Naive thymus-derived CD4-positive, alpha-beta T cell (primary cell): ENCODE measurements at regions not wholly inside any gene's neighbourhood (a gene's known extent, or its start where the extent isn't known, plus 50 kb on each side); places are given as distances from the start of the nearest gene placed in this dataset.
A peak's percentile ranks its signal among the peaks of the same experiment; 100 is the strongest.
"Not testable (repeated sequence)": the region's sequence is repeated elsewhere in the genome, so short reads cannot be mapped to it uniquely, and the experiment has no call there.

Experiments
- ATAC-seq: fragments of 150-1000 bp; cut with Tn5 transposase; 2 replicates; pipeline ENCODE4 v1.10.0; 2021; ENCODE audit warnings: mild to moderate bottlenecking, moderate library complexity
- CTCF ChIA-PET: fragments of 350-600 bp; sonication (Branson Sonifier 250); formaldehyde crosslinking; loops from one replicate; lab custom pipeline; 2021; ENCODE audit warnings: antibody characterized with exemption; lab: Charles Lee
- POLR2A ChIA-PET: fragments of 350-600 bp; sonication (Branson Sonifier 250); formaldehyde crosslinking; loops from one replicate; lab custom pipeline; 2021; ENCODE audit warnings: antibody characterized with exemption, inconsistent platforms; lab: Charles Lee
- DNase-seq, 9 donors: peaks; one replicate each; pipeline versions ENCODE4 v3.0.0 to v3.0.0-alpha.2; 2020 to 2022; ENCODE audit warnings: mixed read lengths in 1 of 9
- H3K27ac ChIP-seq: one replicate; pipeline ENCODE4 v1.7.0; 2013; ENCODE audit warnings: mild to moderate bottlenecking, low read depth, low read length, moderate library complexity
- H3K27me3 ChIP-seq, 2 donors: one replicate each; pipeline ENCODE4 v1.7.0; 2013; ENCODE audit warnings: low read length in 2 of 2, mild to moderate bottlenecking in 2 of 2, moderate library complexity in 2 of 2; ENCODE audit not compliant: control insufficient read depth in 2 of 2, insufficient read depth in 2 of 2
- H3K36me3 ChIP-seq, 3 experiments: 1 replicate in 2 of 3; 2 replicates in 1 of 3; pipeline ENCODE4 v1.7.0; 2013; ENCODE audit warnings: low read length in 3 of 3, mild to moderate bottlenecking in 3 of 3, moderate library complexity in 1 of 3; ENCODE audit not compliant: insufficient read depth in 3 of 3, control insufficient read depth in 2 of 3
- H3K4me1 ChIP-seq, 2 donors: one replicate each; pipeline ENCODE4 v1.7.0; 2013; ENCODE audit warnings: low read length in 2 of 2, mild to moderate bottlenecking in 2 of 2, moderate library complexity in 1 of 2; ENCODE audit not compliant: control insufficient read depth in 2 of 2, insufficient read depth in 2 of 2
- H3K4me3 ChIP-seq: 2 replicates; pipeline ENCODE4 v1.7.0; 2013; ENCODE audit warnings: mild to moderate bottlenecking, low read length
- H3K9me3 ChIP-seq, 3 experiments: 1 replicate in 2 of 3; 2 replicates in 1 of 3; pipeline ENCODE4 v1.7.0; 2013; ENCODE audit warnings: low read length in 3 of 3; ENCODE audit not compliant: control insufficient read depth in 2 of 3
- H3K27ac Mint-ChIP-seq, 9 donors: one replicate each; pipeline ENCODE4 v1.8.0; 2020 to 2022; ENCODE audit warnings: mixed read lengths in 9 of 9, mild to moderate bottlenecking in 8 of 9, moderate library complexity in 5 of 9, inconsistent platforms in 2 of 9
- H3K27me3 Mint-ChIP-seq, 5 donors: one replicate each; pipeline ENCODE4 v1.8.0; 2021 to 2022; ENCODE audit warnings: mixed read lengths in 5 of 5, mild to moderate bottlenecking in 1 of 5
- H3K36me3 Mint-ChIP-seq, 5 donors: one replicate each; pipeline ENCODE4 v1.8.0; 2020 to 2022; ENCODE audit warnings: mixed read lengths in 5 of 5, mild to moderate bottlenecking in 3 of 5, inconsistent platforms in 1 of 5
- H3K4me1 Mint-ChIP-seq, 7 donors: one replicate each; pipeline ENCODE4 v1.8.0; 2020 to 2022; ENCODE audit warnings: mixed read lengths in 7 of 7, mild to moderate bottlenecking in 3 of 7, inconsistent platforms in 1 of 7
- H3K4me3 Mint-ChIP-seq, 10 donors: one replicate each; pipeline ENCODE4 v1.8.0; 2020 to 2022; ENCODE audit warnings: mild to moderate bottlenecking in 10 of 10, mixed read lengths in 10 of 10, moderate library complexity in 6 of 10, inconsistent platforms in 2 of 10
- H3K9me3 Mint-ChIP-seq, 11 donors: one replicate each; pipeline ENCODE4 v1.8.0; 2020 to 2022; ENCODE audit warnings: mixed read lengths in 11 of 11, mild to moderate bottlenecking in 4 of 11, inconsistent platforms in 1 of 11, moderate library complexity in 1 of 11
- intact Hi-C, 2 donors: fragments of 100-400 bp; cut with micrococcal nuclease; formaldehyde crosslinking; loops; one replicate each; pipeline ENCODE4 v1.15.1; 2023

GRCh38 chr4:83194588-83194987, 80.1 kb upstream of the PLAC8 start:
- ChIA-PET CTCF (interaction anchor here (0.6 to 0.8 kb wide), 2 partner anchors 84 to 112 kb away, joined by 3 to 4 read pairs; no protein-coding TSS in a partner anchor), POLR2A (interaction anchor here (2.3 kb wide), 1 partner anchor 14 kb away, joined by 6 read pairs; no protein-coding TSS in a partner anchor)
- H3K4me3 ChIP-seq, H3K4me1 ChIP-seq, H3K9me3 ChIP-seq, DNase-seq, H3K9me3 Mint-ChIP-seq, H3K27ac ChIP-seq, H3K27me3 ChIP-seq, intact Hi-C loops, H3K4me3 Mint-ChIP-seq, H3K36me3 ChIP-seq, H3K27me3 Mint-ChIP-seq, ATAC-seq: not testable (repeated sequence)
- H3K36me3 Mint-ChIP-seq: peaks cover 0 to 13% (median 4%) of the 10 kb centered on the region in 5 donors
- peaks cover 5 to 22% (median 8%) of the 10 kb centered on the region in 7 donors for H3K4me1 Mint-ChIP-seq
- H3K27ac Mint-ChIP-seq: peak overlapping the region in 1 of 9 donors; percentile 67

- no peak overlapping the region for H3K27ac ChIP-seq
- DNase-seq: no peak
- H3K4me1 ChIP-seq: no peaks in the 10 kb centered on the region
- H3K4me3 ChIP-seq: no peak overlapping the region
- peaks cover 5 to 27% (median 16%) of the 10 kb centered on the region in 7 donors for H3K4me1 Mint-ChIP-seq
- H3K27ac Mint-ChIP-seq: peak overlapping the region in 1 of 9 donors; percentile 47
- no peak for ATAC-seq
- CTCF ChIA-PET: no interaction called here
- peaks cover 0 to 14% (median 4%) of the 10 kb centered on the region in 5 donors for H3K36me3 Mint-ChIP-seq
- no peaks in the 10 kb centered on the region for H3K9me3 ChIP-seq
- intact Hi-C loops: no loop called here
- no peaks in the 10 kb centered on the region for H3K27me3 Mint-ChIP-seq
- POLR2A ChIA-PET: no interaction called here
- H3K4me3 Mint-ChIP-seq: no peak overlapping the region
- no peaks in the 10 kb centered on the region for H3K36me3 ChIP-seq
- no peaks in the 10 kb centered on the region for H3K27me3 ChIP-seq
- peaks cover 0 to 6% (median 2%) of the 10 kb centered on the region in 11 donors for H3K9me3 Mint-ChIP-seq
Observed at GRCh38 chr4:83192634-83193033, 78.1 kb upstream of the PLAC8 start.

- no peaks in the 10 kb centered on the region for H3K36me3 ChIP-seq
- CTCF ChIA-PET: no interaction called here
- no peaks in the 10 kb centered on the region for H3K9me3 ChIP-seq
- POLR2A ChIA-PET: no interaction called here
- Mint-ChIP-seq H3K36me3 (peaks cover 0 to 11% (median 0%) of the 10 kb centered on the region in 5 donors), H3K27me3 (no peaks in the 10 kb centered on the region), H3K27ac (peak overlapping the region in 1 of 9 donors; percentile 0), H3K9me3 (peaks cover 0 to 2% (median 0%) of the 10 kb centered on the region in 11 donors), H3K4me3 (no peak overlapping the region), H3K4me1 (peaks cover 0 to 16% (median 8%) of the 10 kb centered on the region in 7 donors)
- H3K4me3 ChIP-seq: no peak overlapping the region
- H3K27me3 ChIP-seq: no peaks in the 10 kb centered on the region
- intact Hi-C loops: no loop called here
- DNase-seq: no peak
- no peak overlapping the region for H3K27ac ChIP-seq
- no peak for ATAC-seq
- no peaks in the 10 kb centered on the region for H3K4me1 ChIP-seq
Observed at GRCh38 chr4:83191026-83191425, 76.5 kb upstream of the PLAC8 start.

GRCh38 chr4:83189631-83190136, 75.2 kb upstream of the PLAC8 start:
- Histone ChIP-seq H3K9me3 (no peaks in the 10 kb centered on the region), H3K4me3 (no peak overlapping the region), H3K27ac (no peak overlapping the region), H3K36me3 (no peaks in the 10 kb centered on the region), H3K4me1 (no peaks in the 10 kb centered on the region), H3K27me3 (no peaks in the 10 kb centered on the region)
- no peak overlapping the region for H3K4me3 Mint-ChIP-seq
- peaks cover 0 to 16% (median 8%) of the 10 kb centered on the region in 7 donors for H3K4me1 Mint-ChIP-seq
- no peak for ATAC-seq
- H3K36me3 Mint-ChIP-seq: peaks cover 0 to 10% (median 0%) of the 10 kb centered on the region in 5 donors
- DNase-seq: no peak
- intact Hi-C loops: no loop called here
- peak overlapping the region in 1 of 9 donors; percentile 52 for H3K27ac Mint-ChIP-seq
- ChIA-PET POLR2A (interaction anchor here (0.6 to 0.9 kb wide), 3 partner anchors 48 to 287 kb away, joined by 3 to 4 read pairs (median 3); no protein-coding TSS in a partner anchor), CTCF (interaction anchor here (0.9 kb wide), 1 partner anchor 34 kb away, joined by 5 read pairs; no protein-coding TSS in a partner anchor)
- H3K9me3 Mint-ChIP-seq: peaks cover 0 to 2% (median 0%) of the 10 kb centered on the region in 11 donors
- no peaks in the 10 kb centered on the region for H3K27me3 Mint-ChIP-seq

GRCh38 chr4:83180431-83180968, 66.0 kb upstream of the PLAC8 start:
- H3K4me1 ChIP-seq: no peaks in the 10 kb centered on the region
- CTCF ChIA-PET: no interaction called here
- intact Hi-C loops: no loop called here
- no peaks in the 10 kb centered on the region for H3K9me3 Mint-ChIP-seq
- ATAC-seq: no peak
- no peaks in the 10 kb centered on the region for H3K36me3 ChIP-seq
- H3K36me3 Mint-ChIP-seq: peaks cover 0 to 8% (median 0%) of the 10 kb centered on the region in 5 donors
- no peak overlapping the region for H3K27ac ChIP-seq
- H3K9me3 ChIP-seq: no peaks in the 10 kb centered on the region
- H3K27me3 ChIP-seq: no peaks in the 10 kb centered on the region
- no peak overlapping the region for H3K27ac Mint-ChIP-seq
- H3K4me3 Mint-ChIP-seq: no peak overlapping the region
- H3K27me3 Mint-ChIP-seq: peaks cover 0 to 23% (median 0%) of the 10 kb centered on the region in 5 donors
- no peak for DNase-seq
- H3K4me3 ChIP-seq: no peak overlapping the region
- POLR2A ChIA-PET: interaction anchor here (0.8 to 1.0 kb wide), 2 partner anchors 39 to 55 kb away, joined by 3 read pairs; no protein-coding TSS in a partner anchor
- H3K4me1 Mint-ChIP-seq: peaks cover 0 to 6% (median 2%) of the 10 kb centered on the region in 7 donors

GRCh38 chr4:83179205-83179604, 64.7 kb upstream of the PLAC8 start:
- H3K4me3 ChIP-seq: no peak overlapping the region
- Mint-ChIP-seq H3K27me3 (peaks cover 0 to 22% (median 0%) of the 10 kb centered on the region in 5 donors), H3K27ac (no peak overlapping the region), H3K4me3 (no peak overlapping the region), H3K9me3 (peaks cover 0 to 3% (median 0%) of the 10 kb centered on the region in 11 donors), H3K4me1 (peaks cover 0 to 7% (median 4%) of the 10 kb centered on the region in 7 donors), H3K36me3 (peaks cover 0 to 11% (median 0%) of the 10 kb centered on the region in 5 donors)
- CTCF ChIA-PET: interaction anchor here (0.6 kb wide), 1 partner anchor 52 kb away, joined by 4 read pairs; no protein-coding TSS in a partner anchor
- no peaks in the 10 kb centered on the region for H3K36me3 ChIP-seq
- intact Hi-C loops: no loop called here
- no peaks in the 10 kb centered on the region for H3K9me3 ChIP-seq
- H3K27me3 ChIP-seq: no peaks in the 10 kb centered on the region
- H3K27ac ChIP-seq: no peak overlapping the region
- DNase-seq: no peak
- no peaks in the 10 kb centered on the region for H3K4me1 ChIP-seq
- no peak for ATAC-seq
- POLR2A ChIA-PET: no interaction called here
